Glomerular visceral epithelial cell (primary cell): ENCODE measurements at regions not wholly inside any gene's neighbourhood (a gene's known extent, or its start where the extent isn't known, plus 50 kb on each side); places are given as distances from the start of the nearest gene placed in this dataset.

Experiments used
- DNase-seq: peaks from one replicate; pipeline ENCODE4 v3.0.0-alpha.2; 2016; ENCODE audit errors: extremely low spot score

- DNase-seq: no peak
These were observed 144.9 kb upstream of the CDH6 start for GRCh38 chr5:31048282-31049270.

GRCh38 chr5:31047621-31048020 lies 145.9 kb upstream of the CDH6 start:
- DNase-seq: no peak

- DNase-seq: no peak
These were observed 146.5 kb upstream of the CDH6 start for GRCh38 chr5:31047007-31047406.

- peak; percentile 35 for DNase-seq
These were observed 157.1 kb upstream of the CDH6 start for GRCh38 chr5:31036411-31036810.

GRCh38 chr5:31033295-31033694 lies 160.2 kb upstream of the CDH6 start:
- DNase-seq: no peak

- no peak for DNase-seq
These were observed 163.6 kb upstream of the CDH6 start for GRCh38 chr5:31029925-31030324.

GRCh38 chr5:31027721-31028120 lies 165.8 kb upstream of the CDH6 start:
- peak; percentile 75 for DNase-seq

GRCh38 chr5:31023105-31023504 lies 170.4 kb upstream of the CDH6 start:
- DNase-seq: no peak

- DNase-seq: peak; percentile 87
These were observed 172.3 kb upstream of the CDH6 start for GRCh38 chr5:31021181-31021624.

- DNase-seq: peak; percentile 5
These were observed 185.3 kb upstream of the CDH6 start for GRCh38 chr5:31008231-31008630.

GRCh38 chr5:31007672-31008071 lies 185.8 kb upstream of the CDH6 start:
- no peak for DNase-seq

GRCh38 chr5:31000287-31000686 lies 193.2 kb upstream of the CDH6 start:
- no peak for DNase-seq

- DNase-seq: no peak
These were observed 195.8 kb upstream of the CDH6 start for GRCh38 chr5:30997681-30998080.

- DNase-seq: no peak
These were observed 198.6 kb upstream of the CDH6 start for GRCh38 chr5:30994902-30995301.

GRCh38 chr5:30994176-30994575 lies 199.3 kb upstream of the CDH6 start:
- DNase-seq: no peak

GRCh38 chr5:30991462-30991861 lies 202.0 kb upstream of the CDH6 start:
- no peak for DNase-seq

- DNase-seq: no peak
These were observed 211.9 kb upstream of the CDH6 start for GRCh38 chr5:30981576-30981975.

- DNase-seq: peak; percentile 4
These were observed 224.5 kb upstream of the CDH6 start for GRCh38 chr5:30968971-30969370.

GRCh38 chr5:30960036-30960435 lies 233.4 kb upstream of the CDH6 start:
- DNase-seq: no peak

- DNase-seq: no peak
These were observed 234.2 kb upstream of the CDH6 start for GRCh38 chr5:30959238-30959637.

- DNase-seq: no peak
These were observed 235.9 kb upstream of the CDH6 start for GRCh38 chr5:30957591-30957990.

GRCh38 chr5:30956251-30956650 lies 237.2 kb upstream of the CDH6 start:
- no peak for DNase-seq

- no peak for DNase-seq
These were observed 256.4 kb upstream of the CDH6 start for GRCh38 chr5:30937070-30937469.

GRCh38 chr5:30933599-30933998 lies 259.9 kb upstream of the CDH6 start:
- DNase-seq: no peak
